HEK293 (cell line): ENCODE measurements at regions not wholly inside any gene's neighbourhood (a gene's known extent, or its start where the extent isn't known, plus 50 kb on each side); places are given as distances from the start of the nearest gene placed in this dataset.

Experiments
- MZF1 ChIP-seq: fragments of 450-650 bp; formaldehyde crosslinking; IDR thresholded peaks from 2 replicates; pipeline ENCODE4 v1.5.1; 2017; ENCODE audit warnings: missing biosample characterization, missing genetic modification characterization, borderline replicate concordance
- PRDM1 ChIP-seq: fragments of 450-650 bp; formaldehyde crosslinking; IDR thresholded peaks from 2 replicates; pipeline ENCODE4; 2016; ENCODE audit warnings: missing biosample characterization, missing genetic modification characterization
- REST ChIP-seq: fragments of 450-650 bp; formaldehyde crosslinking; IDR thresholded peaks from 2 replicates; pipeline ENCODE4 v1.5.1; 2016; ENCODE audit warnings: missing biosample characterization, missing genetic modification characterization
- SALL2 ChIP-seq: fragments of 450-650 bp; formaldehyde crosslinking; IDR thresholded peaks from 2 replicates; pipeline ENCODE4 v1.5.0; 2017; ENCODE audit warnings: missing biosample characterization, mild to moderate bottlenecking, missing genetic modification characterization, borderline replicate concordance
- TCF7L2 ChIP-seq: IDR thresholded peaks from 2 replicates; pipeline ENCODE4 v1.6.1; 2011; ENCODE audit warnings: low read depth, mild to moderate bottlenecking, inconsistent platforms, low read length, moderate library complexity, borderline replicate concordance
- TSHZ1 ChIP-seq: fragments of 450-650 bp; formaldehyde crosslinking; IDR thresholded peaks from 2 replicates; pipeline ENCODE4 v1.5.1; 2016; ENCODE audit warnings: missing biosample characterization, missing genetic modification characterization, borderline replicate concordance
- ZBTB49 ChIP-seq: fragments of 450-650 bp; formaldehyde crosslinking; IDR thresholded peaks from 2 replicates; pipeline ENCODE4 v1.5.1; 2016; ENCODE audit warnings: missing biosample characterization, missing genetic modification characterization, low read depth
- ZNF184 ChIP-seq: fragments of 450-650 bp; IDR thresholded peaks from 2 replicates; pipeline ENCODE4 v1.5.1; 2018; ENCODE audit warnings: missing biosample characterization, mild to moderate bottlenecking, missing genetic modification characterization
- ZNF596 ChIP-seq: fragments of 450-650 bp; IDR thresholded peaks from 2 replicates; pipeline ENCODE4 v1.5.0; 2018; ENCODE audit warnings: missing biosample characterization, mild to moderate bottlenecking, missing genetic modification characterization, moderate library complexity
- TF ChIP-seq, protein P1 (sequence below): fragments of 450-650 bp; formaldehyde crosslinking; IDR thresholded peaks from 2 replicates; pipeline ENCODE4 v1.5.1; 2016; ENCODE audit warnings: missing biosample characterization, missing genetic modification characterization
- TF ChIP-seq, protein P2 (sequence below): fragments of 450-650 bp; formaldehyde crosslinking; IDR thresholded peaks from 2 replicates; pipeline ENCODE4 v1.5.1; 2016; ENCODE audit warnings: missing biosample characterization, missing genetic modification characterization, borderline replicate concordance
- TF ChIP-seq, protein P3 (sequence below): fragments of 450-650 bp; formaldehyde crosslinking; IDR thresholded peaks from 2 replicates; pipeline ENCODE4 v1.5.1; 2016; ENCODE audit warnings: missing biosample characterization, missing genetic modification characterization

- TF ChIP-seq, protein P1, sequence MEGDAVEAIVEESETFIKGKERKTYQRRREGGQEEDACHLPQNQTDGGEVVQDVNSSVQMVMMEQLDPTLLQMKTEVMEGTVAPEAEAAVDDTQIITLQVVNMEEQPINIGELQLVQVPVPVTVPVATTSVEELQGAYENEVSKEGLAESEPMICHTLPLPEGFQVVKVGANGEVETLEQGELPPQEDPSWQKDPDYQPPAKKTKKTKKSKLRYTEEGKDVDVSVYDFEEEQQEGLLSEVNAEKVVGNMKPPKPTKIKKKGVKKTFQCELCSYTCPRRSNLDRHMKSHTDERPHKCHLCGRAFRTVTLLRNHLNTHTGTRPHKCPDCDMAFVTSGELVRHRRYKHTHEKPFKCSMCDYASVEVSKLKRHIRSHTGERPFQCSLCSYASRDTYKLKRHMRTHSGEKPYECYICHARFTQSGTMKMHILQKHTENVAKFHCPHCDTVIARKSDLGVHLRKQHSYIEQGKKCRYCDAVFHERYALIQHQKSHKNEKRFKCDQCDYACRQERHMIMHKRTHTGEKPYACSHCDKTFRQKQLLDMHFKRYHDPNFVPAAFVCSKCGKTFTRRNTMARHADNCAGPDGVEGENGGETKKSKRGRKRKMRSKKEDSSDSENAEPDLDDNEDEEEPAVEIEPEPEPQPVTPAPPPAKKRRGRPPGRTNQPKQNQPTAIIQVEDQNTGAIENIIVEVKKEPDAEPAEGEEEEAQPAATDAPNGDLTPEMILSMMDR = no peak
- TF ChIP-seq MZF1 (tag by site-specific recombination) = no peak
- TF ChIP-seq ZNF596 (tag by site-specific recombination) = no peak
- TF ChIP-seq, protein P2, sequence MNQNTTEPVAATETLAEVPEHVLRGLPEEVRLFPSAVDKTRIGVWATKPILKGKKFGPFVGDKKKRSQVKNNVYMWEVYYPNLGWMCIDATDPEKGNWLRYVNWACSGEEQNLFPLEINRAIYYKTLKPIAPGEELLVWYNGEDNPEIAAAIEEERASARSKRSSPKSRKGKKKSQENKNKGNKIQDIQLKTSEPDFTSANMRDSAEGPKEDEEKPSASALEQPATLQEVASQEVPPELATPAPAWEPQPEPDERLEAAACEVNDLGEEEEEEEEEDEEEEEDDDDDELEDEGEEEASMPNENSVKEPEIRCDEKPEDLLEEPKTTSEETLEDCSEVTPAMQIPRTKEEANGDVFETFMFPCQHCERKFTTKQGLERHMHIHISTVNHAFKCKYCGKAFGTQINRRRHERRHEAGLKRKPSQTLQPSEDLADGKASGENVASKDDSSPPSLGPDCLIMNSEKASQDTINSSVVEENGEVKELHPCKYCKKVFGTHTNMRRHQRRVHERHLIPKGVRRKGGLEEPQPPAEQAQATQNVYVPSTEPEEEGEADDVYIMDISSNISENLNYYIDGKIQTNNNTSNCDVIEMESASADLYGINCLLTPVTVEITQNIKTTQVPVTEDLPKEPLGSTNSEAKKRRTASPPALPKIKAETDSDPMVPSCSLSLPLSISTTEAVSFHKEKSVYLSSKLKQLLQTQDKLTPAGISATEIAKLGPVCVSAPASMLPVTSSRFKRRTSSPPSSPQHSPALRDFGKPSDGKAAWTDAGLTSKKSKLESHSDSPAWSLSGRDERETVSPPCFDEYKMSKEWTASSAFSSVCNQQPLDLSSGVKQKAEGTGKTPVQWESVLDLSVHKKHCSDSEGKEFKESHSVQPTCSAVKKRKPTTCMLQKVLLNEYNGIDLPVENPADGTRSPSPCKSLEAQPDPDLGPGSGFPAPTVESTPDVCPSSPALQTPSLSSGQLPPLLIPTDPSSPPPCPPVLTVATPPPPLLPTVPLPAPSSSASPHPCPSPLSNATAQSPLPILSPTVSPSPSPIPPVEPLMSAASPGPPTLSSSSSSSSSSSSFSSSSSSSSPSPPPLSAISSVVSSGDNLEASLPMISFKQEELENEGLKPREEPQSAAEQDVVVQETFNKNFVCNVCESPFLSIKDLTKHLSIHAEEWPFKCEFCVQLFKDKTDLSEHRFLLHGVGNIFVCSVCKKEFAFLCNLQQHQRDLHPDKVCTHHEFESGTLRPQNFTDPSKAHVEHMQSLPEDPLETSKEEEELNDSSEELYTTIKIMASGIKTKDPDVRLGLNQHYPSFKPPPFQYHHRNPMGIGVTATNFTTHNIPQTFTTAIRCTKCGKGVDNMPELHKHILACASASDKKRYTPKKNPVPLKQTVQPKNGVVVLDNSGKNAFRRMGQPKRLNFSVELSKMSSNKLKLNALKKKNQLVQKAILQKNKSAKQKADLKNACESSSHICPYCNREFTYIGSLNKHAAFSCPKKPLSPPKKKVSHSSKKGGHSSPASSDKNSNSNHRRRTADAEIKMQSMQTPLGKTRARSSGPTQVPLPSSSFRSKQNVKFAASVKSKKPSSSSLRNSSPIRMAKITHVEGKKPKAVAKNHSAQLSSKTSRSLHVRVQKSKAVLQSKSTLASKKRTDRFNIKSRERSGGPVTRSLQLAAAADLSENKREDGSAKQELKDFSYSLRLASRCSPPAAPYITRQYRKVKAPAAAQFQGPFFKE = no peak
- TF ChIP-seq, protein P3, sequence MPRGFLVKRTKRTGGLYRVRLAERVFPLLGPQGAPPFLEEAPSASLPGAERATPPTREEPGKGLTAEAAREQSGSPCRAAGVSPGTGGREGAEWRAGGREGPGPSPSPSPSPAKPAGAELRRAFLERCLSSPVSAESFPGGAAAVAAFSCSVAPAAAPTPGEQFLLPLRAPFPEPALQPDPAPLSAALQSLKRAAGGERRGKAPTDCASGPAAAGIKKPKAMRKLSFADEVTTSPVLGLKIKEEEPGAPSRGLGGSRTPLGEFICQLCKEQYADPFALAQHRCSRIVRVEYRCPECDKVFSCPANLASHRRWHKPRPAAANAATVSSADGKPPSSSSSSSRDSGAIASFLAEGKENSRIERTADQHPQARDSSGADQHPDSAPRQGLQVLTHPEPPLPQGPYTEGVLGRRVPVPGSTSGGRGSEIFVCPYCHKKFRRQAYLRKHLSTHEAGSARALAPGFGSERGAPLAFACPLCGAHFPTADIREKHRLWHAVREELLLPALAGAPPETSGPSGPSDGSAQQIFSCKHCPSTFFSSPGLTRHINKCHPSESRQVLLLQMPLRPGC = no peak
- TF ChIP-seq REST (tag by site-specific recombination) = no peak
- no peak for TF ChIP-seq SALL2
- TF ChIP-seq PRDM1 (tag by site-specific recombination) = no peak
- TF ChIP-seq TSHZ1 (tag by site-specific recombination) = no peak
- no peak for TF ChIP-seq ZNF184
- TF ChIP-seq ZBTB49 = no peak
- TF ChIP-seq TCF7L2 = no peak
These were observed 136.3 kb upstream of the PZP start for GRCh38 chr12:9344541-9344940.
